Heart left ventricle (tissue), 13 donors: ENCODE measurements at regions not wholly inside any gene's neighbourhood (a gene's known extent, or its start where the extent isn't known, plus 50 kb on each side); places are given as distances from the start of the nearest gene placed in this dataset.

ENCODE experiments used
- POLR2A ChIP-seq, 2 donors: fragments of 450-650 bp; IDR thresholded peaks; one replicate each; pipeline ENCODE4 v1.6.1; 2017; ENCODE audit warnings: antibody characterized with exemption in 2 of 2, mild to moderate bottlenecking in 2 of 2, moderate library complexity in 2 of 2
- TF ChIP-seq, protein P1 (sequence below), 12 donors: fragments of 200-600 bp; sonication (generic) in 4 of 12; IDR thresholded peaks; one replicate each; pipeline versions ENCODE4 v1.5.0 to v1.8.0; 2018 to 2022; ENCODE audit warnings: antibody characterized with exemption in 12 of 12, mild to moderate bottlenecking in 5 of 12
- donor health status: ischemic (EF 13 %, LVEDD 7.1; RV severe dilation, severe dysfunction).
- donor health status: DM: no; HTN: yes; CAD: no.
- donor health status: DM: no; HTN: no; CAD: no.
- donor health status: ischemic (EF 25% LVEDD 6.9; RV normal size, moderate dysfunction).
- donor health status: ischemic (EF 25% LVEDD 5.7; RV mildly dilated, moderate dysfunction).
- donor health status: ischemic (EF 35%, LVEDD 5.7; RV mildly dilated, moderate dysfunction).
- donor health status: nonischemic (EF 11% LVEDD 7.7; RV severe dilation, severe dysfunction).
- donor health status: DM: yes; HTN: yes; CAD: no.
- donor health status: PGD.
- donor health status: ischemic (EF 29% LVEDD 5.4; RV normal size, mild dysfunction).
- donor health status: nonischemic (EF 23%, LVEDD 6.1; RV moderate dilation, normal function).

DNA sequence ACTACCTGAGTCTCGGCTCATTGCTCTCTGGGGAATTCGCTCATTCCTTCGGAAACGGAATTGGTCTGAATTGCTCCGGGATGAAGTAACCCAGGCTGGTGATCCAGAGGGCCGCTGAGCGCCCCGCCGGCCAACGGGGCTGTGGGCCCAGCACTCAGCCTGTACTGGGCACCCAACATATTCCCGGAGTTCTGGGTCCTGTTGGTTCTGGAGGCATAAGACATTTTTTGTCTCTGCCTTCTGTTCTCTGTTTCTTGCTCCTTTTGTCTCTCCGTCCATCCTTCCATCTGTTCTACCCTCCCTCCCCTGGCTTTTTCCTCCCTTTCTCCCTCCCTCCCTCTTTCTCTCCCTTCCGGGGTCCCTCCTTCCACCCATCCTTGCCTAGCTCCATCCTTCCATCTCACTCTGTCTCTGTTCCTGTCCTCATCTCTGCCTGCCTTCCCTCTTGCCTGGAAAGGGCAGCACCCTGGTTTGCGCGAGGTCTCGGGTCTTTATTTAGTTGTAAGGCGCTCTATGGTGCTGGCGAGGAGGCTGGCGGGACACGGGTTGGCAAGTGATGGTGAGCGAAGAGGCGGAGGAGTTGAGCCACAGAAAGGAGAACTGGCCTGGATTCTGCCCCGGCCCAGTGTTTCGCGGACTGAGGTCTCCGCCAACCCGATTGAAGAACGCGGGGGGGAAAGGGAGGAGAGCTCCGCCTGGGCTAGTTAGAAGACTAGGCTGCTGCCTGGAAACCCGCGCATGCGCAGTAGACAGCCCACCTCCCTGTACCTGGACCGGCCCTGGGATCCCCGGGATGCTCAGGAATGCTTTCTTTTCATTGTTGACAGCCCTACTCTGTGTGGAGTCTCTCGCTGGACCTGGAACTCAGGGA, 1468.0 kb downstream of the FOXD4L5 start:
- TF ChIP-seq, protein P1, sequence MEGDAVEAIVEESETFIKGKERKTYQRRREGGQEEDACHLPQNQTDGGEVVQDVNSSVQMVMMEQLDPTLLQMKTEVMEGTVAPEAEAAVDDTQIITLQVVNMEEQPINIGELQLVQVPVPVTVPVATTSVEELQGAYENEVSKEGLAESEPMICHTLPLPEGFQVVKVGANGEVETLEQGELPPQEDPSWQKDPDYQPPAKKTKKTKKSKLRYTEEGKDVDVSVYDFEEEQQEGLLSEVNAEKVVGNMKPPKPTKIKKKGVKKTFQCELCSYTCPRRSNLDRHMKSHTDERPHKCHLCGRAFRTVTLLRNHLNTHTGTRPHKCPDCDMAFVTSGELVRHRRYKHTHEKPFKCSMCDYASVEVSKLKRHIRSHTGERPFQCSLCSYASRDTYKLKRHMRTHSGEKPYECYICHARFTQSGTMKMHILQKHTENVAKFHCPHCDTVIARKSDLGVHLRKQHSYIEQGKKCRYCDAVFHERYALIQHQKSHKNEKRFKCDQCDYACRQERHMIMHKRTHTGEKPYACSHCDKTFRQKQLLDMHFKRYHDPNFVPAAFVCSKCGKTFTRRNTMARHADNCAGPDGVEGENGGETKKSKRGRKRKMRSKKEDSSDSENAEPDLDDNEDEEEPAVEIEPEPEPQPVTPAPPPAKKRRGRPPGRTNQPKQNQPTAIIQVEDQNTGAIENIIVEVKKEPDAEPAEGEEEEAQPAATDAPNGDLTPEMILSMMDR (IDR thresholded peaks at IDR 0.05): no peak
- TF ChIP-seq POLR2A (IDR thresholded peaks at IDR 0.05): no peak
